ENCODE measurements at regions not wholly inside any gene's neighbourhood (a gene's known extent, or its start where the extent isn't known, plus 50 kb on each side); places are given as distances from the start of the nearest gene placed in this dataset.

- TF ChIP-seq CTCF (IDR thresholded peaks at IDR 0.05) (no peak), POLR2A (IDR thresholded peaks at IDR 0.05) (no peak)
Observed at GRCh38 chr3:56980243-56980642, 80.2 kb upstream of the SPATA12 start.
